Chondrocyte (in vitro differentiated cells): ENCODE measurements at regions not wholly inside any gene's neighbourhood (a gene's known extent, or its start where the extent isn't known, plus 50 kb on each side); places are given as distances from the start of the nearest gene placed in this dataset.
"Not testable (repeated sequence)": the region's sequence is repeated elsewhere in the genome, so short reads cannot be mapped to it uniquely, and the experiment has no call there.

Experiments
- DNase-seq: peaks from one replicate; pipeline ENCODE4 v3.0.0; 2021; ENCODE audit warnings: mixed read lengths, low spot score
- H3K27ac Mint-ChIP-seq: one replicate; pipeline ENCODE4 v1.8.0; 2021; ENCODE audit warnings: mild to moderate bottlenecking, moderate library complexity, mixed read lengths; ENCODE audit not compliant: unreplicated experiment
- H3K27me3 Mint-ChIP-seq: 2 replicates; pipeline ENCODE4 v1.8.0; 2021; ENCODE audit warnings: low read depth, mixed read lengths
- H3K36me3 Mint-ChIP-seq: 2 replicates; pipeline ENCODE4 v1.8.0; 2021; ENCODE audit warnings: low read depth, mixed read lengths
- H3K4me1 Mint-ChIP-seq: 2 replicates; pipeline ENCODE4 v1.8.0; 2021; ENCODE audit warnings: low read depth, mild to moderate bottlenecking, mixed read lengths
- H3K4me3 Mint-ChIP-seq: one replicate; pipeline ENCODE4 v1.8.0; 2021; ENCODE audit warnings: mild to moderate bottlenecking, moderate library complexity, mixed read lengths; ENCODE audit not compliant: unreplicated experiment
- H3K9me3 Mint-ChIP-seq: 2 replicates; pipeline ENCODE4 v1.8.0; 2021; ENCODE audit warnings: low read depth, mixed read lengths
- CTCF ChIP-seq: fragments of 200-600 bp; sonication (generic); IDR thresholded peaks from 2 replicates; pipeline ENCODE4 v1.5.0; 2021; ENCODE audit warnings: antibody characterized with exemption, mild to moderate bottlenecking, moderate library complexity

- no peak overlapping the region for H3K27ac Mint-ChIP-seq
- peaks cover 52% of the 10 kb centered on the region for H3K9me3 Mint-ChIP-seq
- TF ChIP-seq CTCF, result no peak
- H3K36me3 Mint-ChIP-seq, result peaks cover 2% of the 10 kb centered on the region
- no peak for DNase-seq
- H3K4me3 Mint-ChIP-seq, result no peak overlapping the region
- H3K27me3 Mint-ChIP-seq, result no peaks in the 10 kb centered on the region
- no peaks in the 10 kb centered on the region for H3K4me1 Mint-ChIP-seq
Measured at GRCh38 chrX:83260288-83260687, 247.8 kb upstream of the POU3F4 start.

- not testable (repeated sequence) for H3K4me3 Mint-ChIP-seq, DNase-seq, H3K27ac Mint-ChIP-seq, H3K36me3 Mint-ChIP-seq, H3K27me3 Mint-ChIP-seq, H3K4me1 Mint-ChIP-seq
- H3K9me3 Mint-ChIP-seq, result peaks cover 60% of the 10 kb centered on the region
Measured at GRCh38 chrX:83262218-83262617, 245.9 kb upstream of the POU3F4 start.

- TF ChIP-seq CTCF, result no peak
- no peak for DNase-seq
- Mint-ChIP-seq H3K27ac (no peak overlapping the region), H3K9me3 (peaks cover 39% of the 10 kb centered on the region), H3K4me3 (no peak overlapping the region), H3K4me1 (no peaks in the 10 kb centered on the region), H3K36me3 (no peaks in the 10 kb centered on the region), H3K27me3 (no peaks in the 10 kb centered on the region)
Measured at GRCh38 chrX:83278988-83279387, 229.1 kb upstream of the POU3F4 start.

- not testable (repeated sequence) for H3K36me3 Mint-ChIP-seq, DNase-seq, H3K27me3 Mint-ChIP-seq, H3K4me1 Mint-ChIP-seq, H3K4me3 Mint-ChIP-seq, H3K27ac Mint-ChIP-seq
- peaks cover 80% of the 10 kb centered on the region for H3K9me3 Mint-ChIP-seq
Measured at GRCh38 chrX:83286627-83287026, 221.5 kb upstream of the POU3F4 start.

- H3K4me3 Mint-ChIP-seq, result no peak overlapping the region
- TF ChIP-seq CTCF, result no peak
- peaks cover 49% of the 10 kb centered on the region for H3K9me3 Mint-ChIP-seq
- no peaks in the 10 kb centered on the region for H3K4me1 Mint-ChIP-seq
- DNase-seq, result no peak
- H3K36me3 Mint-ChIP-seq, result no peaks in the 10 kb centered on the region
- no peaks in the 10 kb centered on the region for H3K27me3 Mint-ChIP-seq
- no peak overlapping the region for H3K27ac Mint-ChIP-seq
Measured at GRCh38 chrX:83305381-83305780, 202.7 kb upstream of the POU3F4 start.

- H3K4me1 Mint-ChIP-seq, result no peaks in the 10 kb centered on the region
- no peak overlapping the region for H3K27ac Mint-ChIP-seq
- no peak for DNase-seq
- H3K4me3 Mint-ChIP-seq, result no peak overlapping the region
- H3K27me3 Mint-ChIP-seq, result no peaks in the 10 kb centered on the region
- H3K9me3 Mint-ChIP-seq, result peaks cover 33% of the 10 kb centered on the region
- TF ChIP-seq CTCF, result no peak
- no peaks in the 10 kb centered on the region for H3K36me3 Mint-ChIP-seq
Measured at GRCh38 chrX:83319023-83319422, 189.1 kb upstream of the POU3F4 start.
